GM10266 (cell line): ENCODE measurements at regions not wholly inside any gene's neighbourhood (a gene's known extent, or its start where the extent isn't known, plus 50 kb on each side); places are given as distances from the start of the nearest gene placed in this dataset.

Experiments
- DNase-seq: peaks from one replicate; pipeline ENCODE4 v3.0.0; 2012; ENCODE audit errors: extremely low spot score
- TF ChIP-seq, protein P1 (sequence below): IDR thresholded peaks from 2 replicates; pipeline ENCODE4 v1.5.1; 2012; ENCODE audit warnings: mild to moderate bottlenecking, low read depth; ENCODE audit not compliant: control insufficient read depth, insufficient read depth; ENCODE audit errors: missing control alignments

DNA sequence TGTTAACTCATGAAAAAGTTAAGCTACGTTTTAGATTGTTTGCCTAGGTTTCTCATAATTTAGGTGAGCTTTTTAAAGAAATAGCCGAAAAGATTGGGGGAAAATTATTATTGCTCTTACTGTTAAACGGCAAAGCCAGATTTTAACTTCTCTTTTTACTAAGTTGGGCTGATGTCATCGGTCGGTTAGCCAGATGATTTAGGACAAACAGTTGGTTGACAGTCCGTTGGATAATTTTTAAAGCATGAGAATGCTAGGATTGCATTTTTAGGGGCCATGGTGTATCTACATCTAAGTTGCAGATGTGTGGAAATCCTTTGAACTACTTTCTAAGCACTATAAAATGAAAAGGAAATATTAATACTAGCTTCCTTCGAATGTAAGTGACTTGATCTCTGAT lies 280.9 kb upstream of the AKR1E2 start:
- DNase-seq: no peak
- TF ChIP-seq, protein P1, sequence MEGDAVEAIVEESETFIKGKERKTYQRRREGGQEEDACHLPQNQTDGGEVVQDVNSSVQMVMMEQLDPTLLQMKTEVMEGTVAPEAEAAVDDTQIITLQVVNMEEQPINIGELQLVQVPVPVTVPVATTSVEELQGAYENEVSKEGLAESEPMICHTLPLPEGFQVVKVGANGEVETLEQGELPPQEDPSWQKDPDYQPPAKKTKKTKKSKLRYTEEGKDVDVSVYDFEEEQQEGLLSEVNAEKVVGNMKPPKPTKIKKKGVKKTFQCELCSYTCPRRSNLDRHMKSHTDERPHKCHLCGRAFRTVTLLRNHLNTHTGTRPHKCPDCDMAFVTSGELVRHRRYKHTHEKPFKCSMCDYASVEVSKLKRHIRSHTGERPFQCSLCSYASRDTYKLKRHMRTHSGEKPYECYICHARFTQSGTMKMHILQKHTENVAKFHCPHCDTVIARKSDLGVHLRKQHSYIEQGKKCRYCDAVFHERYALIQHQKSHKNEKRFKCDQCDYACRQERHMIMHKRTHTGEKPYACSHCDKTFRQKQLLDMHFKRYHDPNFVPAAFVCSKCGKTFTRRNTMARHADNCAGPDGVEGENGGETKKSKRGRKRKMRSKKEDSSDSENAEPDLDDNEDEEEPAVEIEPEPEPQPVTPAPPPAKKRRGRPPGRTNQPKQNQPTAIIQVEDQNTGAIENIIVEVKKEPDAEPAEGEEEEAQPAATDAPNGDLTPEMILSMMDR: no peak

DNA sequence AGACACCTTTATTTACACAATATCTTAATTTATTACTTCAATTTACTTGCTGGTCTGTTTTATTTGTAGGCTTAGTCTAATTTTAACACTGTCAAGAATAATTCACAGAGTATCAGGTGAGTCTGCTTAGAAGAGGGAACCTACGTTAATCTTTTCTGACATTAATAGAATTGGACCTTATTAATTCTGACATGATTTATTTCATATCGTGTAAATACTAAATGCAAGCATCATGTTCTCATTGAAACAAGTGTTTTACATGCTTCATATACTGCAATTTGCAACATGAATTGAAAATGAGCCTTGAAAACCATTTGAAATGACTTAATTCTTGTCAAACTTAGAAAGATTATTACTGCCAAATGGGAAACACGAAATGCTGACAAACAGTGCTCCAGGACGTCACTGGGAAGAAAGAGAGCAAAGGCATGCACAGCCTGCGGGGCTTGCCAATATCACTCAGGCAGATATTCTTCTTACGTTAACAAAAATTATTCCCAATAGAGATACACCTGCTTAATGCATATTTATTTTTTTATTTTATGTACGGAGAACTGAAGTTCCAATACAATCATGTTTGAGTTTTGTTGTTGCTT lies 282.0 kb upstream of the AKR1E2 start:
- TF ChIP-seq, protein P1: no peak
- no peak for DNase-seq

DNA sequence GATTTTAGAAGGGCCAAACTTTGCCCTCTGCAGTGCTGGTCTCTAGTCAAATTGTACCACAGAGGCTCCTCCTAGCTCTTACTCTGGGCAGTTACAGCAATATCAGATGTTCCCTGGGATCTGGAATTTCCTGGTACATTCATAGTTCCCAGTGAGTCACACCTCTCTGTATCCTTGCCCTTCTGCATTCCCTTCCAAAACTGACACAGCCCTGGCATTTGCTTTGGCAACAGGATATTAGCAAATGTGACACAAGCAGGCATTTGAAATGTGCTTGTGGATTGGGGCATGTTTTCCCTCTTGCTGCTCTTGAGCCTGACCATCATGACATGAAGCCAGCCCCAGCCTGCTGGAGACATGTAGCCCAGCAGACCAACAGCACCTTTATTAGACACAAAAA lies 284.7 kb upstream of the AKR1E2 start:
- no peak for DNase-seq

DNA sequence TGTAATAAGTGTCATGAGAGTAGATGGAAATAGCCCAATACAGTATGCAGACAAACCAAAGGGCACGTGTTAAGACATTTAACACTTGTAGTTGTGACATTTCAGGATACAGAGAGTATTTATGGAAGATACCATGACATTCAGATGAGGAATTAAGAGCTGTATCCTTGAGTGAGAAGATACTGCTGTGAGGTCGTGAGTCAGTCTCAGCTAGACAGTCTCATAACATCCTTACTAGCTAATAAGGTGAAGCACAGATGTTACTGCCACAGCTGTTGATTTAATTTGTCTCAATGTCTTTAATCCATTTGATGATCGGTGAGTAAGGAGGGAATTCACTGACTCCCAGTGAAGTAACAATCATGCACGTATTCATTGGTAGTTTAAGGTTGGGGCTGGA lies 288.0 kb upstream of the AKR1E2 start:
- DNase-seq: no peak
- TF ChIP-seq, protein P1: no peak

More for the DNA sequence above, 284.7 kb upstream of the AKR1E2 start:
- TF ChIP-seq, protein P1: no peak

DNA sequence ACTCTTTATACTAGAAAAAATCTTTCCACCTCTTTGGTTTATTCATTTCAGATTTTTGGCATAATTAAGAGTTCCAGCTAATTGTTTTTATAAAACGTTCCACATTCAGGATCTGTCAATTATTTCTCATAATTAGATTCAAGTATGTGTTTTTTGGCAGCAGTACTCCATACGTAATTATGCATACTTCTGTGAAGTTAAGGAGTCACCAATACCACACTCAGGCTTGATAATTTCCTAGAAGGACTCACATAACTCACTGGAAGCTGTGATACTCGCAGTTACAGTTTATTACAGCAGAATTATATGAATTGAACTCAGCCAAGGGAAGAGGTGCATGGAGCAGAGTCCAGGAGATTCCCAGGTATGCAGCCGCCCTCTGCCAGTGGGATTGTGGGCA lies 290.5 kb upstream of the AKR1E2 start:
- DNase-seq: no peak
- TF ChIP-seq, protein P1: no peak

DNA sequence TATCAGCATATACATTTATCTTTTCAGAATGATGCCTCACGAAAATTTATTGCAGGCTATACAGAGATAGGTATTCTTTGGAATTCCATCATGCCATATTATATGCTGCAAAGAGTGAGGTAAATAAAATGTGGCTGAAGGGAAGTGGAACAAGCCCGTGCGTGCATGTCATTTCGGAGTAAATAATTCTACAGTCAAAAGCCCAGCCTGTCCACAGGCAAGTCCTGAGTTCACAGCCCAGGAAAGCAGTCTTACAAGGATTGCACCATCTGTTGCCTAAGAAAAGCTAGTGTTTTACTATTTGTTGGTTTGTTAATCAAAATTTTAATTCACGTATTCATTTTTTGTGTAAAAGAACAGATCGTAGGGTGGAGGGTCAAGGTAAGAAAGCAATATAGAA lies 292.4 kb upstream of the AKR1E2 start:
- TF ChIP-seq, protein P1: no peak
- DNase-seq: no peak

DNA sequence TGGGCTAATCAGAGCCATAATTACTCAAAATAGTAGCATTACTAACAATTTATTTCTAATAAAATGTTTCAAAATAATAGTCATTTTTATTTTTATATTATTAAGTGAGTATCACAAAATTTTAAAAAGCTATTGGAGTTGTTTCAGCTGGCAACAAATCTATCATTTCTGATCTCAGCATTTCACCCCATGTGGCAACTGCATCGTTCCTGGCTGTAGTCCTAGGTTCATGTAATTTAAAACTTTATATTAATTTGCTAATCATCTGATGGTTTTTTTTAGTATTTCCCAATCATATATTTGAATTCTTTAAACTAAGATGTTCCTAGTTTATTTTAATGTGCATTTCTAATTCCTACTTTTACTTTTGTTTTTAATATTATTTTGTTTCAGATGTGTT lies 293.0 kb upstream of the AKR1E2 start:
- TF ChIP-seq, protein P1: no peak
- DNase-seq: no peak
